ENCODE measurements at regions not wholly inside any gene's neighbourhood (a gene's known extent, or its start where the extent isn't known, plus 50 kb on each side); places are given as distances from the start of the nearest gene placed in this dataset.
"Not testable (repeated sequence)": the region's sequence is repeated elsewhere in the genome, so short reads cannot be mapped to it uniquely, and the experiment has no call there.

DNA sequence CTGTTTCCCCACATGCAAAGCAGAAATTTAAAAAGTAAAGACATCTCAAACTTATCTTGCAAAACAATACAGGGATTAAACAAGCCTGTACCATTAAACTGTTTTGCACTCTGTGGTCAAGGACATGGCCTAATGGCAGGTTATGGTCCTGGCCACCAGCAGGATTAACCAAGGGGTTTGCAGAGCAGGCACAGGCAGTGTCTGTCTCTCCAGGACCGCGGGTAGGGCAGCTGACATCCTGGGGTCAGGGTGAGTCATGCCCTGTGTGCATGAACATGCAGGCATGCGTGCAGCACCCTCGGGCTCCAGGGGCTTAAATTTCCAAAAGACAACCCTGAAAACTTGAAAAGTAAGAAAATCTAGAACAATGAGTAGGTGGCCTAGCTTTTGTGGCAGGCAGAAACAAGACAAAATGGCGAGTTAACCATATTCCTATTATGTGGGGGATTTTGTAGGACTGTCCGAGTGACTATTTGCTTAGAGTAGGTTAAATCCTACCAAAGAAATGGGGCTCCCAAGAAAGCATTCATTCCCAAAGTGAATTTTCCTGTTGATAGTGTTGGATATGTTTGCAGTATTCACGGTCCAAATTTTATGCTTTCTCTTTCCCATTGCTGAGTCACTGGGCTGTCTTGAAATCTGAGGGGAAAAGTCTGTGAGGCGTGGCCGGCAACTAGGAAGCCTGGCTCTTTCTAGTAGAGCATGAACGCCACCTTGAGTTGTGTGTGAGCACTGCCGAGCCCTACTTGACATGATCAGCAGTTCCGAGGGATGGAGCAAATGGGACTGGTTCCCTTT is 158.4 kb upstream of the FAM20A start:
- H3K4me3 ChIP-seq (ENCODE audit: control insufficient read depth, low read depth, low read length), result peak overlapping the region; percentile 38
- DNase-seq (ENCODE audit: low read depth), result peak; percentile 78
- TF ChIP-seq, protein P1, sequence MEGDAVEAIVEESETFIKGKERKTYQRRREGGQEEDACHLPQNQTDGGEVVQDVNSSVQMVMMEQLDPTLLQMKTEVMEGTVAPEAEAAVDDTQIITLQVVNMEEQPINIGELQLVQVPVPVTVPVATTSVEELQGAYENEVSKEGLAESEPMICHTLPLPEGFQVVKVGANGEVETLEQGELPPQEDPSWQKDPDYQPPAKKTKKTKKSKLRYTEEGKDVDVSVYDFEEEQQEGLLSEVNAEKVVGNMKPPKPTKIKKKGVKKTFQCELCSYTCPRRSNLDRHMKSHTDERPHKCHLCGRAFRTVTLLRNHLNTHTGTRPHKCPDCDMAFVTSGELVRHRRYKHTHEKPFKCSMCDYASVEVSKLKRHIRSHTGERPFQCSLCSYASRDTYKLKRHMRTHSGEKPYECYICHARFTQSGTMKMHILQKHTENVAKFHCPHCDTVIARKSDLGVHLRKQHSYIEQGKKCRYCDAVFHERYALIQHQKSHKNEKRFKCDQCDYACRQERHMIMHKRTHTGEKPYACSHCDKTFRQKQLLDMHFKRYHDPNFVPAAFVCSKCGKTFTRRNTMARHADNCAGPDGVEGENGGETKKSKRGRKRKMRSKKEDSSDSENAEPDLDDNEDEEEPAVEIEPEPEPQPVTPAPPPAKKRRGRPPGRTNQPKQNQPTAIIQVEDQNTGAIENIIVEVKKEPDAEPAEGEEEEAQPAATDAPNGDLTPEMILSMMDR (IDR thresholded peaks at IDR 0.05; ENCODE audit: control insufficient read depth, insufficient read depth, low read depth, low read length, missing control alignments), result peak; percentile 89

DNA sequence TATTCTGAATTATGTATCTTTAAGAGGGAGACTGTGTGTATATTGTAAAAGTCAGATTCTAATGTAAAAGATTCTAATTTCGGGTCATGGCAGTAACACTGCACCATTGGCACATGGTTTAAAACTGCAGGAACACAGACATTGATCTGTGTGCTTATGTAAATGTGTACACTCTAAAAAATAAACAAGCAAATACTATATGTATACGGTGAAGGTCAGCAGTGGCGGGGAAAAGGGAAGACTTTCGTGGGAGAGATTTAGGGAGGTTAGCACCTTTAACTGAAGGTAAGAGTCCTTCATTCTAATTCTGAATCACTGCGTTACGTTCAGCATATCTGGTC is 157.8 kb upstream of the FAM20A start:
- TF ChIP-seq, protein P1 (IDR thresholded peaks at IDR 0.05; ENCODE audit: control insufficient read depth, insufficient read depth, low read depth, low read length, missing control alignments), result no peak
- DNase-seq (ENCODE audit: low read depth), result no peak
- H3K4me3 ChIP-seq (ENCODE audit: control insufficient read depth, low read depth, low read length), result no peak overlapping the region

DNA sequence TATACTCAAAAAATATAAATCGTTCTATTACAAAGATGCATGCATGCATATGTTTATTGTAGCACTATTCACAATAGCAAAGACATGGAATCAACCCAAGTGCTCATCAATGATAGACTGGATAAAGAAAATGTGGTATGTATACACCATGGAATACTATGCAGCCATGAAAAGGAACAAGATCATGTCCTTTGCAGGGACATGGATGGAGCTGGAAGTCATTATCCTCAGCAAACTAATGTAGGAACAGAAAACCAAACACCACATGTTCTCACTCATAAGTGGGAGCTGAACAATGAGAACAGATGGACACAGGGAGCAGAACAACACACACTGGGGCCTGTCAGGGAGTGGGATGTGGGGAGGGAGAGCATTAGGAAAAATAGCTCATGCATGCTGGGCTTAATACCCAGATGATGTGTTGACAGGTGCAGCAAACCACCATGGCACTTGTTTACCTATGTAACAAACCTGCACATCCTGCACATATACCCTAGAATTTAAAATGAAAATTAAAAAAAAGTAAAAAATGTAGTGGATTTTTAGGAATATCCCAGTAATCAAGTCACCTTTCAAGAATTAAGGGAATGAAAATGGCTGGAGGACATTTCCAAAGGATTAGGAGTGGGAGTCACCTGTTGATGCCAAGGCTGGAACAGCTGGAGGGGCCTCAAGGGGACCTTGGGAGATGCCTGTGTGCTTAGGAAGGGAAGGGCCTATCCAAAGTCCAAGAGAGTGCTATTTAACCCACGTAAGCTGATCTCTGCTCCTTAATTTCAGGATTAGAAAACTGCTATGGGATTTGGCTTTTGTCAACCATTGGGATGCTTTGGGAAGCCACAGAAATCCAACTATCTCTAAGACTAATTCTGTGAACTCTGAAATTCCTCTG is 156.9 kb upstream of the FAM20A start:
- DNase-seq (ENCODE audit: low read depth); H3K4me3 ChIP-seq (ENCODE audit: control insufficient read depth, low read depth, low read length): not testable (repeated sequence)

- TF ChIP-seq, protein P1 (IDR thresholded peaks at IDR 0.05; ENCODE audit: control insufficient read depth, insufficient read depth, low read depth, low read length, missing control alignments), result no peak
- no peak for DNase-seq (ENCODE audit: low read depth)
Observed at GRCh38 chr17:68753985-68754769, 153.0 kb upstream of the FAM20A start.

GRCh38 chr17:68750208-68750562 is 149.0 kb upstream of the FAM20A start:
- TF ChIP-seq, protein P1 (IDR thresholded peaks at IDR 0.05; ENCODE audit: control insufficient read depth, insufficient read depth, low read depth, low read length, missing control alignments), result no peak
- peak overlapping the region; percentile 26 for H3K4me3 ChIP-seq (ENCODE audit: control insufficient read depth, low read depth, low read length)
- no peak for DNase-seq (ENCODE audit: low read depth)

More at GRCh38 chr17:68753985-68754769, 153.0 kb upstream of the FAM20A start:
- H3K4me3 ChIP-seq (ENCODE audit: control insufficient read depth, low read depth, low read length), result no peak overlapping the region

GRCh38 chr17:68749349-68750207 is 148.4 kb upstream of the FAM20A start:
- peak overlapping the region; percentile 26 for H3K4me3 ChIP-seq (ENCODE audit: control insufficient read depth, low read depth, low read length)
- no peak for DNase-seq (ENCODE audit: low read depth)
- TF ChIP-seq, protein P1 (IDR thresholded peaks at IDR 0.05; ENCODE audit: control insufficient read depth, insufficient read depth, low read depth, low read length, missing control alignments), result no peak
